GM21717 (cell line): ENCODE measurements at regions not wholly inside any gene's neighbourhood (a gene's known extent, or its start where the extent isn't known, plus 50 kb on each side); places are given as distances from the start of the nearest gene placed in this dataset.
"Not testable (repeated sequence)": the region's sequence is repeated elsewhere in the genome, so short reads cannot be mapped to it uniquely, and the experiment has no call there.

Experiments used
- ATAC-seq: cut with Tn5 transposase; IDR thresholded peaks from one replicate; pipeline ENCODE4 v1.9.1; 2021; ENCODE audit warnings: mild to moderate bottlenecking, moderate library complexity; ENCODE audit not compliant: unreplicated experiment

DNA sequence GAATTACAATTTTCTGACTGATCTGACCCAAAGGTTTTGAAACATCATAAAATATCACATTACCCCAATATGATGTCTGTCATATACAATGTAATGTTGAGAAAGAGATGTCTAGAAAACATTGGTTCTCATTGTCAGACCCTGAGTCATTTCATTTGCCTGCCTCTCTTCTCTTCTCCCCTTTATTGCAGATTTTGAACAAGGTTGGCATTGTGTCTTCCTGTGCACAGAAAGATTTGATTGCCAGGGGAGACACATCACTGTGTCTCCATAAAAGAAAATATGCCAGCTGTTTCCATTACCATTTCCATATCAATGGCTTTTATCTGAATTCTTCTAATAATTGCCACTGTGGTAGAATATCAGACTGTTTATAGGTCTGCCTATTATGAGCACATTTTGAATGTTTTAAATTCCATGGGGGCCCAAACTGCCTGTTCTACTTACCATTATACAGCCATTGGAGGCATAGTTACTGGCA, 65.6 kb downstream of the IFI44 start:
- no peak for ATAC-seq

DNA sequence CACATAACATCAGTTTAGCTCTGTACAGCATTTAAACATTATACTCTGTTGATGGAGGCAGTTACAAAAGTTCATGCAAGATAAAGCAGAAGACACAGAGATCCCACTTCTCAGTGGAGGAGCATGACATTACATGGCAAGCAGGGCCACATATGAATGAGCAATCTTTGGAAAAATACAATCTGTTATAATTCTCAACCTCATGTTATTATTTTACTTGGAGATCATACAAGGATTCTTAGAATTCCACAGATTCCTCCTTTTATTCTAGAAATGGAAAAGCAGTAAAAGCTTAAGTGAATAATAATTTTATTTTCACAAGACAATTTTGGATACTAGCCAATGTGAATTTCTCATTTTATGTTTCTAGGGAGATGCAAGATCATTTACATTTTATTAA, 66.6 kb downstream of the IFI44 start:
- no peak for ATAC-seq

DNA sequence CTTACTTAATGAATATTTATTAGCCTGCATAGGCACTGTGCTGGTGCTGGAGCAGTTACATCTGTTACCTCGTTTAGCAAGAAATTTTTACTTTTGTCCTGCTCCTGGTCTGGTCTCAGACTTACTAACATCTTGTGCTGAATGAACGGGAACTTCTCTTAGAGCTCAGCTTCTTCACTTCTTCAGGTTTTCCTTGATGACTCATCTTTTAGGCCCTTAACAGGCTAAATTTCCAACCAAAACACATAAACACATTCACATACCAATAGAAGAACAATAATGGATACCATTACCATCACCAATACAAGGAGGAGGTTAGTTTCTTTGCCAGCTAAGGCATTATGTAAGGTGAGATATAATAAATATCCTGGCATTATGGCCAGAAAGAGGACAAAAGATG, 68.9 kb downstream of the IFI44 start:
- no peak for ATAC-seq

- ATAC-seq: no peak
Observed at GRCh38 chr1:78721136-78721535, 71.5 kb downstream of the IFI44 start.

- no peak for ATAC-seq
Observed at GRCh38 chr1:78722105-78722504, 72.5 kb downstream of the IFI44 start.

GRCh38 chr1:78722521-78722920, 72.9 kb downstream of the IFI44 start:
- no peak for ATAC-seq

GRCh38 chr1:78722947-78723346, 73.3 kb downstream of the IFI44 start:
- no peak for ATAC-seq

DNA sequence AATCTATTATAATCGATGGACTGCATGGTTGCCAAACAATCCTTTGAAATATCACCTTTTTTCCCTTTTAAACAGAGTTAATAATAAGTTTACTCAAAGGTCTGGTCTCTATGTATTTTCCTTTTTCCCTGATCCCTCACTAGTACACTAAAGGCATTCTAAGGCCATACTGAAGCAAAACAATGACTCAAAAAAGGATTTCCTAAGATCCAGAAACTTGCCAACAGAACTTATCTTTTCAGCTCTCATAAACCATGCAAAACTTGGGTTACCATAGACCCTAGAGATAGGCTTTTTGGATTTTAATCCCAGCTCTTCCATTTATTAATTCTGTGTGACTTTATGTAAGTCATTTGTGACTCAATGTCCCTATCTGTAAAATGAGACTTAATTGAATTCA, 77.1 kb downstream of the IFI44 start:
- no peak for ATAC-seq

GRCh38 chr1:78728359-78728758, 78.7 kb downstream of the IFI44 start:
- no peak for ATAC-seq

DNA sequence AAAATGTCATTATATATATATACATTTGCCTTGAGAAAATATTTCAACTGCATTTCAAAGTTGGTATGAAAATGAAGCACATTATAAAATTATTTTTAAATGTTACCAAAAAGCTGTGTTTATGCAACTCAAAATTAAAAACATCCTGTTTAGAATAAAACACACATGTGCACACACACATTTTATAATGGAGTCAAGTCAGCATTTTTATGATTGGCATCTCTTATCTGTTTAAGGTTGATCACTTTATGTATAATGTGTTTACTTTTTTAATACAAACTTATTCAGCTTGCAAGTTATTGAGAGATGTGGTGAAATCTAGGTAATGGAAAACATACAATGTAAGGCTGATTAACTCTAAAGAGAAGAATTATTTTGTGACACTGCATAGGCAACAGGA, 80.4 kb downstream of the IFI44 start:
- no peak for ATAC-seq

DNA sequence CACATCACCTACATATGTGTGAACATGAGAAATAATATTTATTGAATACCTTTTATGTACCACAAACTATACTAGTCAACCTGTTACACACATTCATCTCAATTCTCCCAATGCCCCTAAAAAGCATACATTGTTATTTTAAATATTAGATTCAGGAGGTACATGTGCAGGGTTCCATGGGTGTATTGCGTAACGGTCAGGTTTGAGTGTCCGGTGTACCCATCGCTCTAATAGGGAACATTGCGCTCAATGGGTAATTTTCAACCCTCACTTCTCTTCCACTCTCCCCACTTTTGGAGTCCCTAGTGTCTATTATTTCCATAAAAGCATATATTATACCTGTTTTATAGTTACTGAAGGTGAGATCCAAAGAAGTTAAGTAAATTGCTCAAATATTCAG, 82.0 kb downstream of the IFI44 start:
- no peak for ATAC-seq

GRCh38 chr1:78737241-78737640, 87.6 kb downstream of the IFI44 start:
- ATAC-seq: no peak

GRCh38 chr1:78743626-78744025, 94.0 kb downstream of the IFI44 start:
- ATAC-seq: no peak

- no peak for ATAC-seq
Observed at GRCh38 chr1:78745111-78745510, 95.5 kb downstream of the IFI44 start.

DNA sequence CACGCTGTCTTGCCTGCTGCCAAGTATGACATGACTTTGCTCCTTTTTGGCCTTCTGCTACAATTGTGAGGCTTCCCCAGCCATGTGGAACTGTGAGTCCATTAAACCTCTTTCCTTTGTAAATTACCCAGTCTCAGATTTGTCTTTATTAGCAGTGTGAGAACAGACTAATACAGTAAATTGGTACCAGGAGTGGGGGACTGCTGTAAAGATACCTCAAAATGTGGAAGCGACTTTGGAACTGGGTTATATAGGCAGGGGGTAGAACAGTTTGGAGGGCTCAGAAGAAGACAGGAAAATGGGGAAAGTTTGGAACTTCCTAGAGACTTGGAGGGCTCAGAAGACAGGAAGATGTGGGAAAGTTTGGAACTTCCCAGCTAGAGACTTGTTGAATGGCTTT, 104.0 kb downstream of the IFI44 start:
- ATAC-seq: not testable (repeated sequence)

DNA sequence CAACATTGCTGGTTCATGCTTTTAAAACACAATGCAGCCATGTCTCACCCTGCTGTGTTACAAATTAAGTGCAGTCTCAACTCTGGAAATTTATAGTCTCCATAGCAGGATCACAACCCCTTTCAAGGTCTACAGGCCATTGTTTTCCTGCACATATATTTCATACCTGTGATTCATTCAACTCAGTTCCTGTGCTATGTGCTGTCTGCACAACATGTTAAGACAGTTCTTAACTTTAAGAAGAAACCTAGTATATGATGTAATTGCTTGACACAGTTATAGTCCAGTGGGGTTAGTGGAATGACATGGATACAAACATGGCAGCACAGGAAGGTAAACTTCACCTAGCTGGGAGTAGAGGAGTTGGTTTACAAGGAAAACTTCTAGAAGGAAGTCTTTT, 106.4 kb downstream of the IFI44 start:
- no peak for ATAC-seq

- no peak for ATAC-seq
Observed at GRCh38 chr1:78758506-78758905, 108.9 kb downstream of the IFI44 start.

DNA sequence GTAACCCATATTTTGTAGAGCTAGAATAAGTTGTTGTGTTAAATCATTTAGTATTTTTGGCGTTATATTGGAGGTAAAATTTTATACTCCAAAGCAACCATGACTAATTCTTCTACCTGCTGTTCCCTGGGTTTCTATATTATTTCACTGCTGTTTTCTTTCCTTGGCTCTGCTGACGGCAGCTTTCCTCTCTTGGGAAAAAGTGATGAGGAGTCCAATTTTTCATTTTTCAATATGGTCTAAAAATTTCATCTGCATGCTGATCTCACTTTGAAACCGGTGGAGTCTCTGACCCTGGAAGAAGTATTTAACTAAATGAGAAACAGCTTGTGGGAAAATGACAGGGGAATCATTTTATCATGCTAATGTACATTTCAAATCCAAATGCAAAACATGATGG, 110.2 kb downstream of the IFI44 start:
- ATAC-seq: no peak

- no peak for ATAC-seq
Observed at GRCh38 chr1:78760858-78761257, 111.2 kb downstream of the IFI44 start.

DNA sequence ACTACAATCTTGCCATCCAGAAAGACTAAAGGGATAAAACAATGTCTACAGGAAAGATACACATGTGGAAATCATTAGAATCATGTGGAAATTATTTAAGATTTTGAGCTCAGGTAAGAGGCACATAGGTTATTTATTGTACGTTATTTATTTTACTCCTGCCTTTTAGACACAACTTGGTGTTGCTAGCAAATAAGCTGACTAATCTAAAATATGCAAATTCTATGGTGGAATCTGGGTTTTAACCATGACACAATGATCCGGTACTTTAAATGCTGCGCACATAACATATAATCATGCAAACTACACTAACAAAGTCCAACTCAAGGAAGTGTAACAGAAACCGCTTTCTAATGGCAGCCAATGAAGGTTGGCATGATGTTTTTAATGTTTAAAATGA, 112.5 kb downstream of the IFI44 start:
- ATAC-seq: no peak

DNA sequence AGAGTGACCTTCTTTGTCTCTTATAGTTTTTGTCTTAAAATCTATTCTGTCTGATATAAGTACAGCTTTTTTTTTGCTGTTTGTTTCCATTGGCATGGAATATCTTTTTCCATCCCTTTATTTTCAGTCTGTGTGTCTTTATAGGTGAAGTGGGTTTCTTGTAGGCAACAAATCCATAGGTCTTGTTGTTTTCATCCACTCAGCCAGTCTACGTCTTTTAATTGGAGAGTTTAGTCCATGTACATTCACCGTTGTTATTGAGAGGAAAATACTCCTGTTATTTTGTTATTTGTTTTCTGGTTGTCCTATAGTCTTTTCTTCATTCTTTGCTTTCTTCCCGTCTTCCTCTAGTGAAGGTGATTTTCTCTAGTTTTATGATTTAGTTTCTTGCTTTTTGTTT, 115.9 kb downstream of the IFI44 start:
- ATAC-seq: no peak

GRCh38 chr1:78779831-78780230, 130.2 kb downstream of the IFI44 start:
- no peak for ATAC-seq

- no peak for ATAC-seq
Observed at GRCh38 chr1:78787544-78787943, 137.9 kb downstream of the IFI44 start.

DNA sequence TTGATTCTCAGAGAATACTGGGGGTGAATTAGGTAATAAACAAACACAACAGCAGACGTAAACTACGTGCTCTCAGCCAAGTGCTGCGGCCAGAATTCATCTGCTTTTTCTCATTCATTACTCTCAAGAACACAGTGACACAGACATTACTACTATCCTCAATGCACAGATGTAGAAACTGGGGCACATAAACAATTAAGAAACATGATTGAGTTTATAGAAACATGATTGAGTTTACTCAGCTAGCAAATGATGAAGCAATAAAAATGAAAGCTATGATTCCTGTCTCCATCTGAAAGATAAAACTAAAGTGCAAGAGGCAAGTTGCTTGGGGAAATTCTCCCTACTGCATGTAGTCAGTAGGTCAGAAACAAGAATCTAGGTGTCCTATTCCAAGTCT, 140.5 kb downstream of the IFI44 start:
- no peak for ATAC-seq
